ENCODE measurements at regions not wholly inside any gene's neighbourhood (a gene's known extent, or its start where the extent isn't known, plus 50 kb on each side); places are given as distances from the start of the nearest gene placed in this dataset.

- no peak overlapping the region for H3K27ac ChIP-seq
- 88 to 90% methylated on average over 5 of the region's 5 CpGs for WGBS, 2 donors
- no peaks in the 10 kb centered on the region for H3K36me3 ChIP-seq
- TF ChIP-seq POLR2AphosphoS5 (IDR thresholded peaks at IDR 0.05) (no peak), POLR2A (IDR thresholded peaks at IDR 0.05) (no peak), EP300 (IDR thresholded peaks at IDR 0.05) (no peak)
- TF ChIP-seq, protein P1, sequence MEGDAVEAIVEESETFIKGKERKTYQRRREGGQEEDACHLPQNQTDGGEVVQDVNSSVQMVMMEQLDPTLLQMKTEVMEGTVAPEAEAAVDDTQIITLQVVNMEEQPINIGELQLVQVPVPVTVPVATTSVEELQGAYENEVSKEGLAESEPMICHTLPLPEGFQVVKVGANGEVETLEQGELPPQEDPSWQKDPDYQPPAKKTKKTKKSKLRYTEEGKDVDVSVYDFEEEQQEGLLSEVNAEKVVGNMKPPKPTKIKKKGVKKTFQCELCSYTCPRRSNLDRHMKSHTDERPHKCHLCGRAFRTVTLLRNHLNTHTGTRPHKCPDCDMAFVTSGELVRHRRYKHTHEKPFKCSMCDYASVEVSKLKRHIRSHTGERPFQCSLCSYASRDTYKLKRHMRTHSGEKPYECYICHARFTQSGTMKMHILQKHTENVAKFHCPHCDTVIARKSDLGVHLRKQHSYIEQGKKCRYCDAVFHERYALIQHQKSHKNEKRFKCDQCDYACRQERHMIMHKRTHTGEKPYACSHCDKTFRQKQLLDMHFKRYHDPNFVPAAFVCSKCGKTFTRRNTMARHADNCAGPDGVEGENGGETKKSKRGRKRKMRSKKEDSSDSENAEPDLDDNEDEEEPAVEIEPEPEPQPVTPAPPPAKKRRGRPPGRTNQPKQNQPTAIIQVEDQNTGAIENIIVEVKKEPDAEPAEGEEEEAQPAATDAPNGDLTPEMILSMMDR (IDR thresholded peaks at IDR 0.05), result no peak
- H3K4me1 ChIP-seq, result peaks cover 0 to 27% (median 0%) of the 10 kb centered on the region in 4 donors
- no peak for ATAC-seq (ENCODE audit: low FRiP score in 2 of 2)
- H3K4me3 ChIP-seq, result no peak overlapping the region
- DNase-seq, result no peak
- H3K9me3 ChIP-seq, result no peaks in the 10 kb centered on the region
- no peaks in the 10 kb centered on the region for H3K27me3 ChIP-seq
Observed at GRCh38 chr6:4584801-4585200, 191.4 kb upstream of the CDYL start.

DNA sequence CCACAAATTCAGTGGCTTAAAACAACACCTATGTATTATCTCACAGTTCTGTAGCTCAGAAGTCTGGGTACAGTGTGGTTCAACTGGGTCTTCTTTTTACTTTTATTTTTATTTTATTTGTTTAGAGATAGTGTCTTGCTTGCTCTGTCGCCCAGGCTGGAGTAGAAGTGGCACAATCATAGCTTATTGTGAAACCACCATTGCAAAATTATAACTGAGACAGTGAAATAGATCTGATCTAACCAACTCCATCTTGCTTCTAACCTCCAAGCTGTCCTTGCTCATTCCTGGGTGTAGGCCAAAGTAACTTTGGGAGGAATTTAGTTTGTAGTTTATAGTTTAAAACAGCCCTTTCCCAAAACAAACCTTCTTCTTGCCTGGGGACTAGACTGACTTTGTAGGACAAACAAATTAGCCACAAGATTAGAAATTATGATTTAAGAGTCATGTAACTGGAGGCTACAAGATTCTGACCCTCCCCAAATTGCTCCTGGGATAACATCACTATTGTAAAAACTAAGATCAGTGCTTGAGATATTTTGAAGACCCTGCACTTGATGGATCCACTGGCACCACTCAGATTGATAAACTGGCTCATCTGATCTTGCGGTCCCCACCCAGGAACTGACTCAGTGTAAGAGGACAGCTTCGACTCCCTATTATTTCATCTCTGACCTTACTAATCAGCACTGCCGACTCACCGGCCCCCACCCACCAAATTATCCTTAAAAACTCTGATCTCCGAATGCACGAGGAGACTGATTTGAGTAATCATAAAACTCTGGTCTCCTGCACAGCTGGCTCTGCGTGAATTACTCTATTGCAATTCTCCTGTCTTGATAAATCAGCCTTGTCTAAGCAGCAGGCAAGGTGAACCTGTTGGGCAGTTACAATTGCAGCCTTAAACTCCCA lies 193.4 kb upstream of the CDYL start:
- Histone ChIP-seq H3K4me3 (no peak overlapping the region), H3K4me1 (peaks cover 0 to 33% (median 0%) of the 10 kb centered on the region in 4 donors), H3K36me3 (no peaks in the 10 kb centered on the region), H3K9me3 (peaks cover 0 to 5% (median 0%) of the 10 kb centered on the region in 4 donors), H3K27me3 (no peaks in the 10 kb centered on the region), H3K27ac (peak overlapping the region in 2 of 4 donors; percentile 19 to 24)
- WGBS, 2 donors, result 71 to 77% methylated on average over 8 of the region's 8 CpGs
- DNase-seq (no peak), ATAC-seq (ENCODE audit: low FRiP score in 2 of 2) (peak in 1 of 2 donors; percentile 74)
- TF ChIP-seq POLR2AphosphoS5 (IDR thresholded peaks at IDR 0.05) (no peak), EP300 (IDR thresholded peaks at IDR 0.05) (no peak), POLR2A (IDR thresholded peaks at IDR 0.05) (no peak)
- TF ChIP-seq, protein P1 (IDR thresholded peaks at IDR 0.05), result no peak

DNA sequence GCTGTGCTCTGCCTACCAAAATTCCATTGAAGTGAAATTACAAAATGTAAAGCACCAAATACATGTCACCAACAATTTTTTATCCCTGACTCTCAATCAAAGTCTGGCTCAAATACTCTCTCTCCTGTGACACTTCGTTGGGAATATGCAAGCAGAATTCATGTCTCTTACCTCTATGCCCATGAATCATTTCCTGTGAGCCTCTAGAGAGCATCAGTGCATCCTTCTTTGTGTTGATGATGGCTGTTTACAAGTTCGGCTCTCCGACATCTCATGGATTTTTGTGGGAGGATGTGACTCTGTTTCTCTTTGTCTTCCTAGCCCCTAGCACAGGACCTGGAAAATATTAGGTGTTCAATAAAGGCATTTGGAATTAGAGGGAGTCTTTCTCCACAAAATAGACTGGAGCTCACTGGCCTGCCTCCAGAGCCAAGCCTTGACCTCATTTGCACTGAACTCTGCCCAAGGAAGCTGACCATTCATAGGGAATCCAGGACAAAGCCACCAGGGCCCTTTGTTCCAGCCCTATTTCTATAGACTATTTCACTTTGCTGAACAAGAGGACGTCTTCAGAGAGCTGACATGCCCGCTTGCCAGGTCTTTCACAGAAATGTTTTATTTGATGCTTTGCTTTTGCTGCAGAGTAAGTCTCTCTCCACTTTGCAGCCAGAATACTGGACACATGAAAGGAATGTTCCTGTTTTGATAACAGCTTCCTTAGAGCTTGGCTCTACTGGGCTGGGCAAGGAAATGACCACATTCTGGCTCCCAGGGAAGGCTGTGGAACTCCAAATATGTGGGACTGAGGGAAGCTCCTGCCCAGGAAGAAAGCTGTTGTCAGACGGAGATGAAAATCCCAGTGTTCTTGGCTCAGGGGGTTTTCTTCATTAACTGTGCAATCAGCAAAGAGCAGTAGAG lies 194.5 kb upstream of the CDYL start:
- no peaks in the 10 kb centered on the region for H3K36me3 ChIP-seq
- DNase-seq, result no peak
- peak overlapping the region in 2 of 4 donors; percentile 7 to 24 for H3K27ac ChIP-seq
- WGBS, 2 donors, result 50% methylated on average over 6 of the region's 6 CpGs
- H3K4me3 ChIP-seq, result no peak overlapping the region
- H3K9me3 ChIP-seq, result peaks cover 0 to 5% (median 0%) of the 10 kb centered on the region in 4 donors
- peak in 1 of 2 donors; percentile 77 for ATAC-seq (ENCODE audit: low FRiP score in 2 of 2)
- no peaks in the 10 kb centered on the region for H3K27me3 ChIP-seq
- peaks cover 0 to 41% (median 1%) of the 10 kb centered on the region in 4 donors for H3K4me1 ChIP-seq
- TF ChIP-seq, protein P1 (IDR thresholded peaks at IDR 0.05), result no peak
- peak in 1 of 4 donors; percentile 6 for TF ChIP-seq EP300 (IDR thresholded peaks at IDR 0.05)
- peak in 1 of 2 donors; percentile 39 for TF ChIP-seq POLR2AphosphoS5 (IDR thresholded peaks at IDR 0.05)
- TF ChIP-seq POLR2A (IDR thresholded peaks at IDR 0.05), result no peak

DNA sequence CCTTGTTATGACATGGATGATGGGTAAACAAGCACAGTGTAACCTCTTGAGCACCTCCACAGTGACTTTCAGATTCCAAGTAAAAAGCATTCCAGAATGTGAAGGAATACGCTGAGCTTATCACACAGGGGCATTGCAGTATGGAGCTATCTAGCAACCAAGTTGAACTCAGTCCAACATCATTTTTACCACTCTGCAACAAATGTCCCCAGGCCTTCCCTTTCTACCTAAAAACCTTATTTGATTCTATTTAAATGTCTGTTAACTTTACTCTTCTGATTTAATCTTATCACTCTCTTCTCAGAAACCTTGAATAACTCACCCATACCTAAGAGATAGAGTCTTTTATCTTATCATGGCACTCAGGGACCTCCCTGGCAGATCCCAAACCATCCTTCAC lies 195.8 kb upstream of the CDYL start:
- TF ChIP-seq, protein P1 (IDR thresholded peaks at IDR 0.05), result no peak
- TF ChIP-seq POLR2AphosphoS5 (IDR thresholded peaks at IDR 0.05) (no peak), POLR2A (IDR thresholded peaks at IDR 0.05) (no peak), EP300 (IDR thresholded peaks at IDR 0.05) (no peak)
- no peak for ATAC-seq (ENCODE audit: low FRiP score in 2 of 2)
- Histone ChIP-seq H3K4me3 (no peak overlapping the region), H3K36me3 (no peaks in the 10 kb centered on the region), H3K9me3 (peaks cover 0 to 5% (median 0%) of the 10 kb centered on the region in 4 donors), H3K4me1 (peaks cover 0 to 41% (median 1%) of the 10 kb centered on the region in 4 donors), H3K27me3 (no peaks in the 10 kb centered on the region), H3K27ac (no peak overlapping the region)
- no peak for DNase-seq
- 72 to 86% methylated on average over 1 of the region's 1 CpG for whole genome bisulfite sequencing, 2 donors
